Caco-2 (cell line): ENCODE measurements at regions not wholly inside any gene's neighbourhood (a gene's known extent, or its start where the extent isn't known, plus 50 kb on each side); places are given as distances from the start of the nearest gene placed in this dataset.

Experiments
- BruUV-seq: library from RNA; stranded (reverse); fragments of 400-500 nt; replicated peaks from 2 replicates; lab custom pipeline; 2021; lab: Mats Ljungman, UMichigan
- CTCF ChIA-PET: fragments of 300-600 bp; sonication (Branson Sonifier 250); formaldehyde crosslinking; loops from one replicate; lab custom pipeline; 2022; ENCODE audit warnings: antibody characterized with exemption; lab: Charles Lee
- POLR2A ChIA-PET: fragments of 300-600 bp; sonication (Branson Sonifier 250); formaldehyde crosslinking; loops from one replicate; lab custom pipeline; 2022; ENCODE audit warnings: antibody characterized with exemption; lab: Charles Lee
- DNase-seq, 2 experiments: peaks; one replicate each; pipeline versions ENCODE4 v3.0.0 to v3.0.0-alpha.2; 2020 to 2022
- H3K27me3 ChIP-seq: replicated peaks from 2 replicates; pipeline ENCODE4 v1.6.0; 2011; ENCODE audit warnings: low read length; ENCODE audit not compliant: control insufficient read depth, insufficient read depth
- H3K36me3 ChIP-seq: 2 replicates; pipeline ENCODE4 v1.5.1; 2011; ENCODE audit warnings: low read length; ENCODE audit not compliant: control insufficient read depth, insufficient read depth
- H3K4me1 ChIP-seq: fragments of 250-450 bp; sonication (Bioruptor Pico); 2 replicates; pipeline ENCODE4 v1.5.1; 2020; ENCODE audit warnings: mild to moderate bottlenecking
- H3K4me3 ChIP-seq: 2 replicates; pipeline ENCODE4 v1.5.1; 2011; ENCODE audit warnings: low read depth, mild to moderate bottlenecking, control low read depth, low read length
- H3K9me3 ChIP-seq: fragments of 250-450 bp; sonication (Bioruptor Pico); 2 replicates; pipeline ENCODE4 v1.5.1; 2020; ENCODE audit warnings: mild to moderate bottlenecking, moderate library complexity
- H3K27ac Mint-ChIP-seq: one replicate; pipeline ENCODE4 v1.8.0; 2022; ENCODE audit warnings: mixed read lengths; ENCODE audit not compliant: unreplicated experiment
- H3K27me3 Mint-ChIP-seq: one replicate; pipeline ENCODE4 v1.8.0; 2022; ENCODE audit warnings: mixed read lengths; ENCODE audit not compliant: insufficient read depth, unreplicated experiment
- H3K36me3 Mint-ChIP-seq: one replicate; pipeline ENCODE4 v1.8.0; 2022; ENCODE audit warnings: mild to moderate bottlenecking, mixed read lengths; ENCODE audit not compliant: insufficient read depth, unreplicated experiment
- H3K4me1 Mint-ChIP-seq: one replicate; pipeline ENCODE4 v1.8.0; 2022; ENCODE audit warnings: low read depth, mixed read lengths; ENCODE audit not compliant: unreplicated experiment
- H3K4me3 Mint-ChIP-seq: one replicate; pipeline ENCODE4 v1.8.0; 2022; ENCODE audit warnings: mild to moderate bottlenecking, moderate library complexity, mixed read lengths; ENCODE audit not compliant: unreplicated experiment
- H3K9me3 Mint-ChIP-seq: one replicate; pipeline ENCODE4 v1.8.0; 2022; ENCODE audit warnings: mixed read lengths; ENCODE audit not compliant: unreplicated experiment
- CTCF ChIP-seq, 2 experiments: fragments of 200-600 bp in 1 of 2; IDR thresholded peaks; 1 replicate in 1 of 2; 2 replicates in 1 of 2; pipeline versions ENCODE4 v1.5.1 to v1.8.0; 2011 to 2022; ENCODE audit warnings: antibody characterized with exemption in 1 of 2, control low read depth in 1 of 2, inconsistent platforms in 1 of 2, low read depth in 1 of 2, low read length in 1 of 2, mild to moderate bottlenecking in 1 of 2, moderate library complexity in 1 of 2; ENCODE audit not compliant: insufficient read depth in 1 of 2, severe bottlenecking in 1 of 2, unreplicated experiment in 1 of 2
- intact Hi-C: fragments of 100-400 bp; cut with micrococcal nuclease; formaldehyde crosslinking; loops from one replicate; pipeline ENCODE4 v1.10.0; 2022; ENCODE audit not compliant: unreplicated experiment

GRCh38 chr5:171711571-171711970 lies 74.0 kb upstream of the SMIM23 start:
- no peak for DNase-seq
- Mint-ChIP-seq H3K9me3 (no peaks in the 10 kb centered on the region), H3K4me3 (no peak overlapping the region), H3K27me3 (peaks cover 3% of the 10 kb centered on the region), H3K4me1 (no peaks in the 10 kb centered on the region), H3K36me3 (no peaks in the 10 kb centered on the region), H3K27ac (no peak overlapping the region)
- CTCF ChIA-PET, result no interaction called here
- TF ChIP-seq CTCF (IDR thresholded peaks at IDR 0.05; ENCODE audit: insufficient read depth in 1 of 2, low read depth in 1 of 2, low read length in 1 of 2, severe bottlenecking in 1 of 2, unreplicated experiment in 1 of 2), result no peak
- BruUV-seq, result no TSS peak
- Histone ChIP-seq H3K4me1 (no peaks in the 10 kb centered on the region), H3K9me3 (peaks cover 6% of the 10 kb centered on the region), H3K4me3 (no peak overlapping the region), H3K36me3 (no peaks in the 10 kb centered on the region), H3K27me3 (no peaks in the 10 kb centered on the region)
- POLR2A ChIA-PET, result no interaction called here
- intact Hi-C loops, result no loop called here

- ChIA-PET POLR2A (no interaction called here), CTCF (no interaction called here)
- Histone ChIP-seq H3K4me1 (no peaks in the 10 kb centered on the region), H3K9me3 (peaks cover 6% of the 10 kb centered on the region), H3K27me3 (no peaks in the 10 kb centered on the region), H3K4me3 (no peak overlapping the region), H3K36me3 (no peaks in the 10 kb centered on the region)
- BruUV-seq, result no TSS peak
- no peak for TF ChIP-seq CTCF (IDR thresholded peaks at IDR 0.05; ENCODE audit: insufficient read depth in 1 of 2, low read depth in 1 of 2, low read length in 1 of 2, severe bottlenecking in 1 of 2, unreplicated experiment in 1 of 2)
- intact Hi-C loops, result no loop called here
- Mint-ChIP-seq H3K27me3 (peaks cover 8% of the 10 kb centered on the region), H3K4me1 (no peaks in the 10 kb centered on the region), H3K27ac (no peak overlapping the region), H3K9me3 (no peaks in the 10 kb centered on the region), H3K4me3 (no peak overlapping the region), H3K36me3 (no peaks in the 10 kb centered on the region)
- no peak for DNase-seq
These were observed 73.0 kb upstream of the SMIM23 start for GRCh38 chr5:171712616-171713015.

GRCh38 chr5:171713152-171713551 lies 72.5 kb upstream of the SMIM23 start:
- H3K36me3 Mint-ChIP-seq, result no peaks in the 10 kb centered on the region

More at GRCh38 chr5:171713152-171713551, 72.5 kb upstream of the SMIM23 start:
- ChIA-PET POLR2A (no interaction called here), CTCF (no interaction called here)
- Histone ChIP-seq H3K9me3 (peaks cover 6% of the 10 kb centered on the region), H3K36me3 (no peaks in the 10 kb centered on the region), H3K27me3 (no peaks in the 10 kb centered on the region), H3K4me3 (no peak overlapping the region), H3K4me1 (no peaks in the 10 kb centered on the region)
- no peak for TF ChIP-seq CTCF (IDR thresholded peaks at IDR 0.05; ENCODE audit: insufficient read depth in 1 of 2, low read depth in 1 of 2, low read length in 1 of 2, severe bottlenecking in 1 of 2, unreplicated experiment in 1 of 2)
- Mint-ChIP-seq H3K27me3 (peaks cover 11% of the 10 kb centered on the region), H3K27ac (no peak overlapping the region), H3K4me3 (no peak overlapping the region), H3K4me1 (no peaks in the 10 kb centered on the region), H3K9me3 (no peaks in the 10 kb centered on the region)
- intact Hi-C loops, result no loop called here
- no peak for DNase-seq
- BruUV-seq, result no TSS peak
